ENCODE measurements at regions not wholly inside any gene's neighbourhood (a gene's known extent, or its start where the extent isn't known, plus 50 kb on each side); places are given as distances from the start of the nearest gene placed in this dataset.

GRCh38 chr9:81819859-81820546 is 108.2 kb upstream of the SPATA31D4 start:
- Histone ChIP-seq H3K79me2 (ENCODE audit: control insufficient read depth, insufficient read depth, low read length) (no peaks in the 10 kb centered on the region), H3K27ac (ENCODE audit: insufficient read depth, low read depth, low read length) (no peak overlapping the region), H3K9ac (replicated peaks; ENCODE audit: extremely low read depth, insufficient read depth, low read length) (no peak overlapping the region), H2AFZ (ENCODE audit: low read depth, low read length) (no peak overlapping the region), H3K4me1 (ENCODE audit: control insufficient read depth, extremely low read depth, insufficient read depth, low read length) (peaks cover 28% of the 10 kb centered on the region), H3K9me1 (replicated peaks; ENCODE audit: control insufficient read depth, extremely low read depth, insufficient read depth, low read length) (no peaks in the 10 kb centered on the region), H3K4me3 (replicated peaks in 1 of 3; ENCODE audit: insufficient read depth in 1 of 3, low read depth in 1 of 3, low read length in 3 of 3) (no peak overlapping the region), H3K36me3 (ENCODE audit: control insufficient read depth in 2 of 2, extremely low read depth in 1 of 2, insufficient read depth in 2 of 2, low read length in 2 of 2) (no peaks in the 10 kb centered on the region), H3K27me3 (ENCODE audit: control insufficient read depth in 2 of 2, insufficient read depth in 2 of 2, low read length in 2 of 2) (no peaks in the 10 kb centered on the region), H3K4me2 (ENCODE audit: insufficient read depth, low read length) (no peak overlapping the region), H3K9me3 (replicated peaks; ENCODE audit: control insufficient read depth, insufficient read depth, low read length) (no peaks in the 10 kb centered on the region), H4K20me1 (replicated peaks; ENCODE audit: control insufficient read depth, extremely low read depth, insufficient read depth, low read length) (no peaks in the 10 kb centered on the region)
- FAIRE-seq, result no peak
- DNase-seq (ENCODE audit: low read depth, low spot score), result no peak
- intact Hi-C loops (cut with micrococcal nuclease) (no loop called here), dilution Hi-C loops (cut with MboI; ENCODE audit: extremely low pct_ligation_motif_present, low sequenced_read_pairs) (no loop called here)
- POLR2A ChIA-PET, result no interaction called here
- TF ChIP-seq EZH2 (IDR thresholded peaks at IDR 0.05; ENCODE audit: borderline replicate concordance, low read depth, low read length, severe bottlenecking) (no peak), CTCF (IDR thresholded peaks at IDR 0.05; ENCODE audit: extremely low read depth in 1 of 2, insufficient read depth in 1 of 2, low read depth in 1 of 2, low read length in 2 of 2) (no peak), JUN (IDR thresholded peaks at IDR 0.05; ENCODE audit: borderline replicate concordance, insufficient read depth, insufficient read length, low read depth) (no peak), POLR2A (IDR thresholded peaks at IDR 0.05; ENCODE audit: low read depth, low read length) (no peak), FOS (IDR thresholded peaks at IDR 0.05; ENCODE audit: borderline replicate concordance, insufficient read depth, low read length) (no peak), GATA2 (IDR thresholded peaks at IDR 0.05; ENCODE audit: insufficient read depth, insufficient read length, low read depth, low read length) (no peak), POLR2AphosphoS5 (IDR thresholded peaks at IDR 0.05; ENCODE audit: insufficient read depth, low read depth, low read length) (no peak), MYC (IDR thresholded peaks at IDR 0.05; ENCODE audit: low read depth, low read length) (no peak)
- TF ChIP-seq, protein P1, sequence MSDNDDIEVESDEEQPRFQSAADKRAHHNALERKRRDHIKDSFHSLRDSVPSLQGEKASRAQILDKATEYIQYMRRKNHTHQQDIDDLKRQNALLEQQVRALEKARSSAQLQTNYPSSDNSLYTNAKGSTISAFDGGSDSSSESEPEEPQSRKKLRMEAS (IDR thresholded peaks at IDR 0.05; ENCODE audit: insufficient read depth, insufficient read length), result no peak
- CTCF ChIA-PET, result no interaction called here
- BruUV-seq (replicated peaks), result no TSS peak

Measured in endothelial cell of umbilical vein (primary cell).